ENCODE measurements at regions not wholly inside any gene's neighbourhood (a gene's known extent, or its start where the extent isn't known, plus 50 kb on each side); places are given as distances from the start of the nearest gene placed in this dataset.

GRCh38 chr5:169496878-169497277 is 86.7 kb upstream of the SPDL1 start:
- no peak overlapping the region for H3K4me2 ChIP-seq (ENCODE audit: low read depth, low read length)
- no peaks in the 10 kb centered on the region for H3K4me1 ChIP-seq (ENCODE audit: insufficient read depth, low read length)
- no peaks in the 10 kb centered on the region for H3K79me2 ChIP-seq (ENCODE audit: insufficient read depth, low read length)
- no peak for TF ChIP-seq ZNF768 (CRISPR knock-in tag; IDR thresholded peaks at IDR 0.05)
- TF ChIP-seq ZNF207 (IDR thresholded peaks at IDR 0.05; ENCODE audit: borderline replicate concordance) = no peak
- TF ChIP-seq ZSCAN25 (CRISPR knock-in tag; IDR thresholded peaks at IDR 0.05) = no peak
- no peak for TF ChIP-seq GATAD2A (CRISPR knock-in tag; IDR thresholded peaks at IDR 0.05)
- no peak for TF ChIP-seq ZNF646 (CRISPR knock-in tag; IDR thresholded peaks at IDR 0.05)
- TF ChIP-seq GMEB1 (CRISPR knock-in tag; IDR thresholded peaks at IDR 0.05; ENCODE audit: borderline replicate concordance) = no peak
- no peak for TF ChIP-seq ZNF143 (CRISPR knock-in tag; IDR thresholded peaks at IDR 0.05)
- no peak for TF ChIP-seq SIN3B (IDR thresholded peaks at IDR 0.05; ENCODE audit: low read length)
- TF ChIP-seq NCOR1 (IDR thresholded peaks at IDR 0.05; ENCODE audit: borderline replicate concordance, low read length) = no peak
- TF ChIP-seq CHCHD3 (CRISPR knock-in tag; IDR thresholded peaks at IDR 0.05) = no peak
- no peak for TF ChIP-seq KMT2A (CRISPR knock-in tag; IDR thresholded peaks at IDR 0.05)
- no peak for TF ChIP-seq IKZF5 (CRISPR knock-in tag; IDR thresholded peaks at IDR 0.05)
- TF ChIP-seq PATZ1 (CRISPR knock-in tag; IDR thresholded peaks at IDR 0.05) = no peak
- no peak for TF ChIP-seq KLF12 (CRISPR knock-in tag; IDR thresholded peaks at IDR 0.05; ENCODE audit: borderline replicate concordance)
- no peak for TF ChIP-seq ZKSCAN8 (CRISPR knock-in tag; IDR thresholded peaks at IDR 0.05; ENCODE audit: borderline replicate concordance)
- BruUV-seq (replicated peaks) = no TSS peak
- no peak overlapping the region for H3K9ac ChIP-seq (ENCODE audit: insufficient read depth, low read depth, low read length)
- in situ Hi-C loops (cut with HindIII; ENCODE audit: extremely low pct_ligation_motif_present, low pct_unique_long_range_greater_than_20kb) = no loop called here
- DNase-seq (ENCODE audit: low spot score) = no peak
- no peaks in the 10 kb centered on the region for H4K20me1 ChIP-seq (ENCODE audit: insufficient read depth, low read length)
- ChIA-PET CTCF (ENCODE audit: low intra/inter-chr PET ratio, low total read pairs) (no interaction called here), POLR2A (no interaction called here)
- no peak overlapping the region for H3K27ac ChIP-seq (ENCODE audit: extremely low read length, insufficient read depth, low read length)
- ATAC-seq = no peak
- FAIRE-seq = no peak
- H3K4me3 ChIP-seq (replicated peaks in 1 of 3; ENCODE audit: insufficient read depth in 1 of 3, low read depth in 2 of 3, low read length in 3 of 3) = no peak overlapping the region
- intact Hi-C loops (cut with micrococcal nuclease; ENCODE audit: unreplicated experiment) = no loop called here
- no peak overlapping the region for H2AFZ ChIP-seq (ENCODE audit: low read length)
- no peaks in the 10 kb centered on the region for H3K9me3 ChIP-seq (ENCODE audit: low read length)
- H3K27me3 ChIP-seq (ENCODE audit: control insufficient read depth in 1 of 2, insufficient read depth in 2 of 2, low read length in 2 of 2) = no peaks in the 10 kb centered on the region
- WGBS (ENCODE audit: low lambda C conversion rate) = 0% methylated on average over 1 of the region's 1 CpG
- no peaks in the 10 kb centered on the region for H3K36me3 ChIP-seq (replicated peaks in 1 of 2; ENCODE audit: control insufficient read depth in 1 of 2, insufficient read depth in 2 of 2, low read length in 2 of 2)

All from HepG2 (cell line).